Activated B cell treated with CpG ODN at 0.5 μM for 24 hours (primary cell): ENCODE measurements at regions not wholly inside any gene's neighbourhood (a gene's known extent, or its start where the extent isn't known, plus 50 kb on each side); places are given as distances from the start of the nearest gene placed in this dataset.

Experiments used
- ATAC-seq: fragments of 200-7000 bp; cut with Tn5 transposase; one replicate; pipeline ENCODE4 v1.10.0; 2021; ENCODE audit warnings: low read depth, mild to moderate bottlenecking, moderate library complexity
- CTCF ChIA-PET: fragments of 350-600 bp; sonication (Branson Sonifier 250); formaldehyde crosslinking; loops from one replicate; lab custom pipeline; 2021; ENCODE audit warnings: antibody characterized with exemption; lab: Charles Lee
- POLR2A ChIA-PET: fragments of 350-600 bp; sonication (Branson Sonifier 250); formaldehyde crosslinking; loops from one replicate; lab custom pipeline; 2021; ENCODE audit warnings: antibody characterized with exemption; lab: Charles Lee
- DNase-seq: peaks from one replicate; pipeline ENCODE4 v3.0.0; 2022
- H3K27ac Mint-ChIP-seq: one replicate; pipeline ENCODE4 v1.8.0; 2020; ENCODE audit warnings: mixed read lengths
- H3K27me3 Mint-ChIP-seq: one replicate; pipeline ENCODE4 v1.8.0; 2021; ENCODE audit warnings: mixed read lengths
- H3K36me3 Mint-ChIP-seq: one replicate; pipeline ENCODE4 v1.8.0; 2021; ENCODE audit warnings: low read depth, mixed read lengths
- H3K4me1 Mint-ChIP-seq: one replicate; pipeline ENCODE4 v1.8.0; 2021; ENCODE audit warnings: mixed read lengths
- H3K4me3 Mint-ChIP-seq: one replicate; pipeline ENCODE4 v1.8.0; 2020; ENCODE audit warnings: mild to moderate bottlenecking, mixed read lengths
- H3K9me3 Mint-ChIP-seq: one replicate; pipeline ENCODE4 v1.8.0; 2020; ENCODE audit warnings: mixed read lengths
- intact Hi-C: fragments of 100-400 bp; cut with micrococcal nuclease; formaldehyde crosslinking; loops from one replicate; pipeline ENCODE4 v1.15.1; 2024
- TF ChIP-seq, protein P1 (sequence below): fragments of 200-600 bp; IDR thresholded peaks from one replicate; pipeline ENCODE4 v1.8.0; 2022; ENCODE audit warnings: antibody characterized with exemption, mild to moderate bottlenecking

DNA sequence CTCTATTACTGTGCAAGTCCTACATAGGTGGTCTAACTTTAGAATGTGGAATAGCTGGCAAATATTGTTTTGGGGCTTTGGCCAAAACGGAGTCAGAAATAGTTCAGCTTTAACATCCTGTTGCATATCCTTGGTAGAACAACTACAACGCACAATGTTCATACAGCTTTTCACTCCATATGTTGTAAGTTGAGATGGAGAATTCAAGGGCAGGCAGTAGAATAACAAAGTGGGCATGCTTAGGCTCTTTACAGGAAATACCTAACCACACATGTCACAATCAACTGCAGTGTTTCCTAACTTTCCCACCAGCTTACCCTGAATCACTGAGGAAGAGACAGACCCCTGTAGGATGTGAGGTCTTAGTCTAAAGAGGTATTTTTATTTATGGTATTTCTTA is 122.3 kb downstream of the PPP1R3A start:
- no peak overlapping the region for H3K27ac Mint-ChIP-seq
- H3K9me3 Mint-ChIP-seq = peaks cover 2% of the 10 kb centered on the region
- ATAC-seq = no peak
- no peaks in the 10 kb centered on the region for H3K27me3 Mint-ChIP-seq
- CTCF ChIA-PET = no interaction called here
- DNase-seq = no peak
- TF ChIP-seq, protein P1, sequence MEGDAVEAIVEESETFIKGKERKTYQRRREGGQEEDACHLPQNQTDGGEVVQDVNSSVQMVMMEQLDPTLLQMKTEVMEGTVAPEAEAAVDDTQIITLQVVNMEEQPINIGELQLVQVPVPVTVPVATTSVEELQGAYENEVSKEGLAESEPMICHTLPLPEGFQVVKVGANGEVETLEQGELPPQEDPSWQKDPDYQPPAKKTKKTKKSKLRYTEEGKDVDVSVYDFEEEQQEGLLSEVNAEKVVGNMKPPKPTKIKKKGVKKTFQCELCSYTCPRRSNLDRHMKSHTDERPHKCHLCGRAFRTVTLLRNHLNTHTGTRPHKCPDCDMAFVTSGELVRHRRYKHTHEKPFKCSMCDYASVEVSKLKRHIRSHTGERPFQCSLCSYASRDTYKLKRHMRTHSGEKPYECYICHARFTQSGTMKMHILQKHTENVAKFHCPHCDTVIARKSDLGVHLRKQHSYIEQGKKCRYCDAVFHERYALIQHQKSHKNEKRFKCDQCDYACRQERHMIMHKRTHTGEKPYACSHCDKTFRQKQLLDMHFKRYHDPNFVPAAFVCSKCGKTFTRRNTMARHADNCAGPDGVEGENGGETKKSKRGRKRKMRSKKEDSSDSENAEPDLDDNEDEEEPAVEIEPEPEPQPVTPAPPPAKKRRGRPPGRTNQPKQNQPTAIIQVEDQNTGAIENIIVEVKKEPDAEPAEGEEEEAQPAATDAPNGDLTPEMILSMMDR = no peak
- intact Hi-C loops = no loop called here
- POLR2A ChIA-PET = no interaction called here
- no peak overlapping the region for H3K4me3 Mint-ChIP-seq
- H3K36me3 Mint-ChIP-seq = no peaks in the 10 kb centered on the region
- H3K4me1 Mint-ChIP-seq = no peaks in the 10 kb centered on the region

DNA sequence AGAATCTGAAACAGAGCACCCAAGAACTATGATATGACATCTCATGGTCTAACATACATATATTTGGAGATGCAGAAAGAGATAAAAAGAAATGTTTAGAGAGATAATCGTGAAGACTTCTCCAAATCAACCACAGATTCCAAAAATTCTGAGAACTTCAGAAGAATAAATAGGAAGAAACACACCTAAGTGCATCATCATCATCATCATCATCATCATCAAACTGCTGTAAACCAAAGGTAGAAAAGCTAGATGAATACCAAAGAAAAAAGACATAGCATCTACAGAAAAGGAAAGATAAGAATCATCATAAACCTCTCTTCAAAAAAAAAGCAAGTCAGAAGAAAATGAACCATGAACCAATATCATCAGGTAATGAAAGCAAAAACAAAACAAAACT is 124.2 kb downstream of the PPP1R3A start:
- ChIA-PET POLR2A (no interaction called here), CTCF (no interaction called here)
- ATAC-seq (no peak), DNase-seq (no peak)
- Mint-ChIP-seq H3K27me3 (no peaks in the 10 kb centered on the region), H3K27ac (no peak overlapping the region), H3K36me3 (no peaks in the 10 kb centered on the region), H3K4me1 (no peaks in the 10 kb centered on the region), H3K9me3 (peaks cover 2% of the 10 kb centered on the region), H3K4me3 (no peak overlapping the region)
- intact Hi-C loops = no loop called here
- TF ChIP-seq, protein P1 = no peak

DNA sequence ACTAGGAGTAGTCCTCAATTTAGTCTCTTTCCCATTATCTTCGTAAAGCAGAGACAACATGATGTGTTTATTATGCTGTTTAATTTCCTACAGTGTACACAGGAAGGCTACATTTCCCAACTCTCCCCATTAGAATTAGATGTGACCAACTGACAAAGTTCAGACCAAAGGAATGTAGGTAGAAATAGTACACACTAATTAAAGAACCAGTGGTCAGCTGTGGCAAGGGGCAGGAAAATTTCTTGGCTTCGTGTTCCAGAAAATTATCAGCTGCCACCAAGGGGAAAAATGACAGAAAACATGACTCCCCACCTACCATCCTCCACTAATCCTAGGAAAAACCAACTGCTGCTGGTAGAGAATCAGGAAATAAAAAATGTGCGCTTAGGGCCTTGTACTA is 125.6 kb downstream of the PPP1R3A start:
- ChIA-PET CTCF (no interaction called here), POLR2A (no interaction called here)
- no peak for DNase-seq
- TF ChIP-seq, protein P1 = no peak
- Mint-ChIP-seq H3K36me3 (no peaks in the 10 kb centered on the region), H3K27ac (no peak overlapping the region), H3K4me3 (no peak overlapping the region), H3K9me3 (peaks cover 2% of the 10 kb centered on the region), H3K4me1 (no peaks in the 10 kb centered on the region), H3K27me3 (no peaks in the 10 kb centered on the region)
- intact Hi-C loops = no loop called here
- no peak for ATAC-seq

DNA sequence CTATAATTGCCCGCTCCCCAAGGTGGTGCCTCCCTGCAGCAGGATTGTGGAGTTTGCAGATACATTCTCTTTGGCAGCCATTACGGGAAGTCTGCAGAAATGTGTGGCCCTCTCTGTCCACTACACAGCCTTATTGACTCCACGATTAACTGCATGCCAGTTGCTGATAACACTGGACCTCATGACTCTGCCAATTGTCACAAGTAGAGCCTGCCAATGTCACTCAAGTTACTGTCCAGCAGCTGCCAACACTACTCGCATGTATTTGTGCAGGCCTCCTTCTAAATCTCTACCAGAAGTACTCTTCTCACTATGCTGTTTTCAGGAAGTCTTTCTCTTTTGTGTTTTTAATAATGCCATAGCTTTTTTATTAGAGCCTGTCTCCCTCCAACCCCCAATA is 128.8 kb downstream of the PPP1R3A start:
- Mint-ChIP-seq H3K9me3 (peaks cover 2% of the 10 kb centered on the region), H3K27me3 (no peaks in the 10 kb centered on the region), H3K4me3 (no peak overlapping the region), H3K36me3 (no peaks in the 10 kb centered on the region), H3K4me1 (no peaks in the 10 kb centered on the region), H3K27ac (no peak overlapping the region)
- ATAC-seq (no peak), DNase-seq (no peak)
- CTCF ChIA-PET = no interaction called here
- TF ChIP-seq, protein P1 = no peak
- intact Hi-C loops = no loop called here
- POLR2A ChIA-PET = no interaction called here

DNA sequence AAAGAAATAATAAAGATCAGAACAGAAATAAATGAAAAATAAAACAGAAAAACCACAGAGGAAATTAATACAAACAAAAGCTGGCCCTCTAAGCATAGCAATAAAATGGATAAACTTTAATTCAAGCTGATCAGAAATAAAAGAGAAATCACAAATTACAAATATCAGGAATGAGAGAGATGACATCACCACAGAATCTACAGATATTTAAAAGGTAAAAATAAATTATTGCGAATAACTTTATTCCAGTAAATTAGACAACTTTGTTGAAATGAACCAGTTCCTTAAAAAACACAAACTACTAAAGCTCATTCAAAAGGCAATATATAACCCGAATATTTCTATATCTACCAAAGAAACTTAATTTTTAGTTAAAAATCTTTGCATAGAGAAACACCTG is 131.7 kb downstream of the PPP1R3A start:
- CTCF ChIA-PET = no interaction called here
- Mint-ChIP-seq H3K36me3 (no peaks in the 10 kb centered on the region), H3K27ac (no peak overlapping the region), H3K4me1 (no peaks in the 10 kb centered on the region), H3K27me3 (no peaks in the 10 kb centered on the region), H3K4me3 (no peak overlapping the region), H3K9me3 (no peaks in the 10 kb centered on the region)
- TF ChIP-seq, protein P1 = no peak
- intact Hi-C loops = no loop called here
- POLR2A ChIA-PET = no interaction called here
- ATAC-seq = no peak
- DNase-seq = no peak
